ENCODE measurements at regions not wholly inside any gene's neighbourhood (a gene's known extent, or its start where the extent isn't known, plus 50 kb on each side); places are given as distances from the start of the nearest gene placed in this dataset.

DNA sequence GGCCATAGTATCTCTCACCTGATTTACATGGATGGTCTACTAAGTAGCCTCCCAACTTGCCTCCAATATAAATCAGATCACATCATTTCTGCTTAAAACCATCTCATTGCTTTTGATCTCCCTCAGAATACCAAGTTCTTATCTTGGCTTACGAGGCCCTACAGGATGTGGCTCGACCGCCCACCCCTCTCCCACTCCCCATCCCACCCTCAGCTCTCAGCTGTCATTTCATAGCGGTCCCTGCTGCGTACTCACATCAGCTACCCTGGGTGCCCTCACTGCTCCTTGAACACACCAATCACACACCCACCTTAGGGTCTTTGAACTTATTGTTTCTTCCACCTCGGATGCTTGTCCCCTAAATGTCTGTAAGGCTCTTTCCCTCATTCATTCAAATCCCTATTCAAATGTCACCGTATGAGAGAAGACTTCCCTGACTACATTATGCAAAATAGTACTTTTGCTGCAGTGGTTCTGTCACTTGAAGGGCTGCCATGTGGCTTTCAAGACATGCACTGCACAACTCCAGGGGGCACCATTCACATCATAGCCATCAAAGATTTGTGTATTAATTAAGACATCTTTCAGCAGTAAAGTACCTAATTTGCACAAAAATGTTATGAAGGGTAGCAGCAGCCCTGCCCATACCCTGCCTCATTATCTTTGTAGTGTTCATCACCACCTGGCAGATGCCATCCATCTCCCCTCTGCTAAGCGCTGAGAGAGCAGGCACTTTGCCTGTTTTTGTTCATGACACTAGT, 171.1 kb downstream of the ENC1 start:
- no peak overlapping the region for H3K27ac ChIP-seq (ENCODE audit: insufficient read depth, low read depth, low read length)
- H3K4me1 ChIP-seq (ENCODE audit: control insufficient read depth, extremely low read depth, insufficient read depth, low read length) = no peaks in the 10 kb centered on the region
- dilution Hi-C loops (cut with MboI; ENCODE audit: extremely low pct_ligation_motif_present, low sequenced_read_pairs) = no loop called here
- intact Hi-C loops (cut with micrococcal nuclease) = no loop called here
- FAIRE-seq = no peak
- H4K20me1 ChIP-seq (replicated peaks; ENCODE audit: control insufficient read depth, extremely low read depth, insufficient read depth, low read length) = no peaks in the 10 kb centered on the region
- CTCF ChIA-PET = no interaction called here
- H3K79me2 ChIP-seq (ENCODE audit: control insufficient read depth, insufficient read depth, low read length) = no peaks in the 10 kb centered on the region
- H3K9ac ChIP-seq (replicated peaks; ENCODE audit: extremely low read depth, insufficient read depth, low read length) = no peak overlapping the region
- no TSS peak for BruUV-seq (replicated peaks)
- H3K36me3 ChIP-seq (ENCODE audit: control insufficient read depth in 2 of 2, extremely low read depth in 1 of 2, insufficient read depth in 2 of 2, low read length in 2 of 2) = no peaks in the 10 kb centered on the region
- no peak overlapping the region for H3K4me2 ChIP-seq (ENCODE audit: insufficient read depth, low read length)
- no peaks in the 10 kb centered on the region for H3K9me1 ChIP-seq (replicated peaks; ENCODE audit: control insufficient read depth, extremely low read depth, insufficient read depth, low read length)
- no peaks in the 10 kb centered on the region for H3K27me3 ChIP-seq (ENCODE audit: control insufficient read depth in 2 of 2, insufficient read depth in 2 of 2, low read length in 2 of 2)
- DNase-seq (ENCODE audit: low read depth, low spot score) = no peak
- H3K9me3 ChIP-seq (replicated peaks; ENCODE audit: control insufficient read depth, insufficient read depth, low read length) = no peaks in the 10 kb centered on the region
- TF ChIP-seq JUN (IDR thresholded peaks at IDR 0.05; ENCODE audit: borderline replicate concordance, insufficient read depth, insufficient read length, low read depth) (no peak), POLR2A (IDR thresholded peaks at IDR 0.05; ENCODE audit: low read depth, low read length) (no peak), GATA2 (IDR thresholded peaks at IDR 0.05; ENCODE audit: insufficient read depth, insufficient read length, low read depth, low read length) (no peak), MYC (IDR thresholded peaks at IDR 0.05; ENCODE audit: low read depth, low read length) (no peak), EZH2 (IDR thresholded peaks at IDR 0.05; ENCODE audit: borderline replicate concordance, low read depth, low read length, severe bottlenecking) (no peak), FOS (IDR thresholded peaks at IDR 0.05; ENCODE audit: borderline replicate concordance, insufficient read depth, low read length) (no peak), POLR2AphosphoS5 (IDR thresholded peaks at IDR 0.05; ENCODE audit: insufficient read depth, low read depth, low read length) (no peak)
- TF ChIP-seq, protein P1, sequence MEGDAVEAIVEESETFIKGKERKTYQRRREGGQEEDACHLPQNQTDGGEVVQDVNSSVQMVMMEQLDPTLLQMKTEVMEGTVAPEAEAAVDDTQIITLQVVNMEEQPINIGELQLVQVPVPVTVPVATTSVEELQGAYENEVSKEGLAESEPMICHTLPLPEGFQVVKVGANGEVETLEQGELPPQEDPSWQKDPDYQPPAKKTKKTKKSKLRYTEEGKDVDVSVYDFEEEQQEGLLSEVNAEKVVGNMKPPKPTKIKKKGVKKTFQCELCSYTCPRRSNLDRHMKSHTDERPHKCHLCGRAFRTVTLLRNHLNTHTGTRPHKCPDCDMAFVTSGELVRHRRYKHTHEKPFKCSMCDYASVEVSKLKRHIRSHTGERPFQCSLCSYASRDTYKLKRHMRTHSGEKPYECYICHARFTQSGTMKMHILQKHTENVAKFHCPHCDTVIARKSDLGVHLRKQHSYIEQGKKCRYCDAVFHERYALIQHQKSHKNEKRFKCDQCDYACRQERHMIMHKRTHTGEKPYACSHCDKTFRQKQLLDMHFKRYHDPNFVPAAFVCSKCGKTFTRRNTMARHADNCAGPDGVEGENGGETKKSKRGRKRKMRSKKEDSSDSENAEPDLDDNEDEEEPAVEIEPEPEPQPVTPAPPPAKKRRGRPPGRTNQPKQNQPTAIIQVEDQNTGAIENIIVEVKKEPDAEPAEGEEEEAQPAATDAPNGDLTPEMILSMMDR (IDR thresholded peaks at IDR 0.05; ENCODE audit: extremely low read depth in 1 of 2, insufficient read depth in 1 of 2, low read depth in 1 of 2, low read length in 2 of 2) = no peak
- TF ChIP-seq, protein P2, sequence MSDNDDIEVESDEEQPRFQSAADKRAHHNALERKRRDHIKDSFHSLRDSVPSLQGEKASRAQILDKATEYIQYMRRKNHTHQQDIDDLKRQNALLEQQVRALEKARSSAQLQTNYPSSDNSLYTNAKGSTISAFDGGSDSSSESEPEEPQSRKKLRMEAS (IDR thresholded peaks at IDR 0.05; ENCODE audit: insufficient read depth, insufficient read length) = no peak
- no peak overlapping the region for H2AFZ ChIP-seq (ENCODE audit: low read depth, low read length)
- POLR2A ChIA-PET = no interaction called here
- no peak overlapping the region for H3K4me3 ChIP-seq (replicated peaks in 1 of 3; ENCODE audit: insufficient read depth in 1 of 3, low read depth in 1 of 3, low read length in 3 of 3)

Data from endothelial cell of umbilical vein (primary cell).